ENCODE measurements at regions not wholly inside any gene's neighbourhood (a gene's known extent, or its start where the extent isn't known, plus 50 kb on each side); places are given as distances from the start of the nearest gene placed in this dataset.

DNA sequence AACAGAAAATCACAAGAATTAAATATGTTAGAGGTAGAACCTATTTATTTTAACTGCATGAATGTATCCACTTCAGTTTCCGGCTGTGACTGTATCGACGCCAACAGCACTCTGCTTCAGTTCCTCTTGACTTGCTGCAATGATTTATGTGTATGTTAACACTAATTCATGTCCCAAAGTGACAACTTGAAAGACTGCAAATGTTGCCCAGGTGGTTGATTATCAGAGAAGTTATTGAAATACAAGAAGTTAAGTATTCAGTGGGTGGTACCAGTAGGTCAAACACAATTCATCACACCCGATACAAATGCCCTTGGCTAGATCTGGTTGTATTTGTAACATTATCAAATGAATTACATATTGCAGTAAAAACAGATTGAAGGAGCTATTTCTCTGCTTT lies 622.7 kb upstream of the CDH18 start:
- H2AK5ac ChIP-seq (ENCODE audit: low read length), result no peak overlapping the region
- no CpG with 5 or more reads among the region's 4 CpGs for WGBS (ENCODE audit: extremely low coverage, insufficient coverage, low lambda C conversion rate)
- H3K4me3 ChIP-seq (ENCODE audit: low read length), result no peak overlapping the region
- H3K56ac ChIP-seq (ENCODE audit: low read length), result no peak overlapping the region
- DNase-seq, result no peak
- H3K9ac ChIP-seq (ENCODE audit: low read length), result no peak overlapping the region
- no peak overlapping the region for H3K18ac ChIP-seq (ENCODE audit: low read length)
- H2BK15ac ChIP-seq (replicated peaks; ENCODE audit: low read depth), result no peak overlapping the region
- H2BK5ac ChIP-seq (ENCODE audit: low read length), result no peak overlapping the region
- H3K4me1 ChIP-seq (ENCODE audit: control insufficient read depth, low read depth, low read length), result no peaks in the 10 kb centered on the region
- H3K79me2 ChIP-seq (ENCODE audit: control insufficient read depth, insufficient read depth, low read length), result no peaks in the 10 kb centered on the region
- H3K27me3 ChIP-seq (ENCODE audit: insufficient read depth, low read length, poor library complexity), result no peaks in the 10 kb centered on the region
- no peak overlapping the region for H4K5ac ChIP-seq (ENCODE audit: low read length)
- no peak overlapping the region for H3K4ac ChIP-seq (ENCODE audit: low read depth, low read length)
- H3K23ac ChIP-seq (ENCODE audit: low read length), result no peak overlapping the region
- H3K4me2 ChIP-seq (ENCODE audit: low read length), result no peak overlapping the region
- no peak overlapping the region for H3K27ac ChIP-seq (ENCODE audit: low read depth, low read length)
- no peaks in the 10 kb centered on the region for H3K36me3 ChIP-seq (ENCODE audit: control insufficient read depth, insufficient read depth, low read length)
- no peak overlapping the region for H2BK120ac ChIP-seq (ENCODE audit: low read depth, low read length)
- no peak overlapping the region for H4K8ac ChIP-seq (ENCODE audit: low read depth, low read length)
- H3K79me1 ChIP-seq (ENCODE audit: low read length), result no peaks in the 10 kb centered on the region

- Histone ChIP-seq H2BK15ac (replicated peaks; ENCODE audit: low read depth) (no peak overlapping the region), H3K9ac (ENCODE audit: low read length) (no peak overlapping the region), H4K5ac (ENCODE audit: low read length) (peak overlapping the region; percentile 49), H3K4me2 (ENCODE audit: low read length) (no peak overlapping the region), H3K79me1 (ENCODE audit: low read length) (no peaks in the 10 kb centered on the region), H2BK5ac (ENCODE audit: low read length) (no peak overlapping the region), H3K56ac (ENCODE audit: low read length) (no peak overlapping the region), H3K18ac (ENCODE audit: low read length) (no peak overlapping the region), H3K27me3 (ENCODE audit: insufficient read depth, low read length, poor library complexity) (no peaks in the 10 kb centered on the region), H2BK120ac (ENCODE audit: low read depth, low read length) (no peak overlapping the region), H3K27ac (ENCODE audit: low read depth, low read length) (no peak overlapping the region), H3K79me2 (ENCODE audit: control insufficient read depth, insufficient read depth, low read length) (no peaks in the 10 kb centered on the region), H4K8ac (ENCODE audit: low read depth, low read length) (no peak overlapping the region), H3K4ac (ENCODE audit: low read depth, low read length) (no peak overlapping the region), H3K4me1 (ENCODE audit: control insufficient read depth, low read depth, low read length) (no peaks in the 10 kb centered on the region), H3K4me3 (ENCODE audit: low read length) (no peak overlapping the region), H3K36me3 (ENCODE audit: control insufficient read depth, insufficient read depth, low read length) (no peaks in the 10 kb centered on the region), H3K23ac (ENCODE audit: low read length) (no peak overlapping the region), H2AK5ac (ENCODE audit: low read length) (no peak overlapping the region)
- DNase-seq, result no peak
- WGBS (ENCODE audit: extremely low coverage, insufficient coverage, low lambda C conversion rate), result no CpG with 5 or more reads among the region's 1 CpG
Measured at GRCh38 chr5:20609126-20609525, 621.1 kb upstream of the CDH18 start.

GRCh38 chr5:20608567-20608966 lies 620.6 kb upstream of the CDH18 start:
- Histone ChIP-seq H4K5ac (ENCODE audit: low read length) (no peak overlapping the region), H3K27me3 (ENCODE audit: insufficient read depth, low read length, poor library complexity) (no peaks in the 10 kb centered on the region)
- no peak for DNase-seq

DNA sequence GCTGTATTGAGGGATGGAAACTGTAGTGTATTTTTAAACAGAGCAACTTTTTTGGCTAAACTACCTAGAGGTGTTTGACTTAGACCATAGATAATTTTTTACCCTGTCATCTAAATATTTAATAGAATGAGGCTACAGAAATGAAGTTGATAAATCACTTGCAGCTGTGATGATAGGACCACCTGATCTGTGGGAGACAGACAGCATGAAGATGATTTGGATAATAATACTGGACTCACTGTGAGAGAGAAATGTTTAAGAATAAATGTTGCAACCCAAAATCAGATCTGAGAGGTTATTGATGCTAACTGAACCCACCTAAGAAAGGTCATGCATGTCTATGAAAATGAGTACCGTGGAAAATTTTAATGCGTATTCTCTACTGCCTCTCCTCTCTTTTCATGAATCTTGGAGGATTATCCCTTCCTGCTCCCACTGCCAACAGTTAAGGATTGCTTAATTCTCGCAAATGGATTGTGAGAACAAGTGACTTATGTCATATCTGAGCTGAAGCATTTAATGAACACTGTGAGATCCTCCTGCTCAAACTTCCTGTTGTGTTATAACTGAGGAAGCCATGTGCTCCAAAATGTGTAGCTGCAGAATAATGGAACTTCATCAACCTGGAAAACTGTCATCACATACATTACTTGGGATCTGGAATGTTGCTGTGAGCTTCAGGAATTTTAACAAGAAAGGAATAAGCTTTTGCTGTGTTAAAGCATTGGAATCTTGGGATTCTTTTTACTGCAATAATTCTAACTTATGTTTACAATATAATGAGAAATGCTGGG lies 617.9 kb upstream of the CDH18 start:
- Histone ChIP-seq H3K23ac (ENCODE audit: low read length) (no peak overlapping the region), H2BK15ac (replicated peaks; ENCODE audit: low read depth) (no peak overlapping the region), H3K36me3 (ENCODE audit: control insufficient read depth, insufficient read depth, low read length) (no peaks in the 10 kb centered on the region), H3K4me2 (ENCODE audit: low read length) (no peak overlapping the region), H3K56ac (ENCODE audit: low read length) (no peak overlapping the region), H2BK5ac (ENCODE audit: low read length) (no peak overlapping the region), H3K79me2 (ENCODE audit: control insufficient read depth, insufficient read depth, low read length) (no peaks in the 10 kb centered on the region), H2BK120ac (ENCODE audit: low read depth, low read length) (no peak overlapping the region), H4K8ac (ENCODE audit: low read depth, low read length) (no peak overlapping the region), H3K27me3 (ENCODE audit: insufficient read depth, low read length, poor library complexity) (no peaks in the 10 kb centered on the region), H3K4me1 (ENCODE audit: control insufficient read depth, low read depth, low read length) (no peaks in the 10 kb centered on the region), H3K4me3 (ENCODE audit: low read length) (no peak overlapping the region), H3K79me1 (ENCODE audit: low read length) (no peaks in the 10 kb centered on the region), H3K27ac (ENCODE audit: low read depth, low read length) (no peak overlapping the region), H2AK5ac (ENCODE audit: low read length) (no peak overlapping the region), H3K4ac (ENCODE audit: low read depth, low read length) (no peak overlapping the region), H3K9ac (ENCODE audit: low read length) (no peak overlapping the region), H4K5ac (ENCODE audit: low read length) (no peak overlapping the region), H3K18ac (ENCODE audit: low read length) (no peak overlapping the region)
- no peak for DNase-seq
- no CpG with 5 or more reads among the region's 3 CpGs for WGBS (ENCODE audit: extremely low coverage, insufficient coverage, low lambda C conversion rate)

More at GRCh38 chr5:20608567-20608966, 620.6 kb upstream of the CDH18 start:
- Histone ChIP-seq H3K4ac (ENCODE audit: low read depth, low read length) (no peak overlapping the region), H3K4me1 (ENCODE audit: control insufficient read depth, low read depth, low read length) (no peaks in the 10 kb centered on the region), H3K27ac (ENCODE audit: low read depth, low read length) (no peak overlapping the region), H3K4me3 (ENCODE audit: low read length) (no peak overlapping the region), H3K56ac (ENCODE audit: low read length) (no peak overlapping the region), H2BK5ac (ENCODE audit: low read length) (no peak overlapping the region), H3K36me3 (ENCODE audit: control insufficient read depth, insufficient read depth, low read length) (no peaks in the 10 kb centered on the region), H3K79me2 (ENCODE audit: control insufficient read depth, insufficient read depth, low read length) (no peaks in the 10 kb centered on the region), H3K18ac (ENCODE audit: low read length) (no peak overlapping the region), H3K79me1 (ENCODE audit: low read length) (no peaks in the 10 kb centered on the region), H2BK120ac (ENCODE audit: low read depth, low read length) (no peak overlapping the region), H3K23ac (ENCODE audit: low read length) (no peak overlapping the region), H2BK15ac (replicated peaks; ENCODE audit: low read depth) (no peak overlapping the region), H4K8ac (ENCODE audit: low read depth, low read length) (no peak overlapping the region), H3K9ac (ENCODE audit: low read length) (no peak overlapping the region), H2AK5ac (ENCODE audit: low read length) (no peak overlapping the region), H3K4me2 (ENCODE audit: low read length) (no peak overlapping the region)

GRCh38 chr5:20604992-20605391 lies 617.0 kb upstream of the CDH18 start:
- Histone ChIP-seq H3K4ac (ENCODE audit: low read depth, low read length) (no peak overlapping the region), H3K27ac (ENCODE audit: low read depth, low read length) (no peak overlapping the region), H3K27me3 (ENCODE audit: insufficient read depth, low read length, poor library complexity) (no peaks in the 10 kb centered on the region), H3K23ac (ENCODE audit: low read length) (no peak overlapping the region), H3K4me2 (ENCODE audit: low read length) (no peak overlapping the region), H3K4me3 (ENCODE audit: low read length) (no peak overlapping the region), H3K79me1 (ENCODE audit: low read length) (no peaks in the 10 kb centered on the region), H3K79me2 (ENCODE audit: control insufficient read depth, insufficient read depth, low read length) (no peaks in the 10 kb centered on the region), H2BK15ac (replicated peaks; ENCODE audit: low read depth) (no peak overlapping the region), H3K36me3 (ENCODE audit: control insufficient read depth, insufficient read depth, low read length) (no peaks in the 10 kb centered on the region), H2BK120ac (ENCODE audit: low read depth, low read length) (no peak overlapping the region), H4K8ac (ENCODE audit: low read depth, low read length) (no peak overlapping the region), H3K4me1 (ENCODE audit: control insufficient read depth, low read depth, low read length) (no peaks in the 10 kb centered on the region), H2BK5ac (ENCODE audit: low read length) (no peak overlapping the region), H4K5ac (ENCODE audit: low read length) (no peak overlapping the region), H3K9ac (ENCODE audit: low read length) (no peak overlapping the region), H3K56ac (ENCODE audit: low read length) (no peak overlapping the region), H3K18ac (ENCODE audit: low read length) (no peak overlapping the region), H2AK5ac (ENCODE audit: low read length) (no peak overlapping the region)
- DNase-seq, result no peak
- WGBS (ENCODE audit: extremely low coverage, insufficient coverage, low lambda C conversion rate), result no CpG with 5 or more reads among the region's 8 CpGs

DNA sequence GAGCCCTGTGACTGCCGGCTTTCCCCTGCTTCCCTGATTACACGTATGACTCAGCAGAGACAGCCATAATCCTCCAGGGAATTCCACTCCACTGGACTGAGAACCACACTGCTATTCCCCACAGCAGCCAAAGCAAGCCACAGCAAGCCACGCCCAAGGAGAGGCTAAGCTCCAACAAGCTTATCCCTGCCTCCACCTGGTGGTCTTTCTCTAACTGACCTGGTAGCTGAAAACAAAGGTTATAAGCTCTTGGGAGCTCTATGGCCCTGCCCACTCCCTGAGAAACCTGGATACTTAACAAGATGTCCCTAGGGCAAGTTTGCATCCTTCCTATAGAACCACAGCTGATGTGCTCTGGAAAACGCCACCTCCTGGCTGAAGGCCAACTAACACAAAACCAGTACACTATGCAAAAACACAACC lies 613.7 kb upstream of the CDH18 start:
- Histone ChIP-seq H3K9ac (ENCODE audit: low read length) (no peak overlapping the region), H2BK15ac (replicated peaks; ENCODE audit: low read depth) (no peak overlapping the region), H3K36me3 (ENCODE audit: control insufficient read depth, insufficient read depth, low read length) (no peaks in the 10 kb centered on the region), H3K18ac (ENCODE audit: low read length) (no peak overlapping the region), H2BK5ac (ENCODE audit: low read length) (no peak overlapping the region), H3K27ac (ENCODE audit: low read depth, low read length) (no peak overlapping the region), H4K5ac (ENCODE audit: low read length) (no peak overlapping the region), H2AK5ac (ENCODE audit: low read length) (no peak overlapping the region), H3K27me3 (ENCODE audit: insufficient read depth, low read length, poor library complexity) (no peaks in the 10 kb centered on the region), H3K23ac (ENCODE audit: low read length) (no peak overlapping the region), H3K56ac (ENCODE audit: low read length) (no peak overlapping the region), H3K79me2 (ENCODE audit: control insufficient read depth, insufficient read depth, low read length) (no peaks in the 10 kb centered on the region), H4K8ac (ENCODE audit: low read depth, low read length) (no peak overlapping the region), H3K4me2 (ENCODE audit: low read length) (no peak overlapping the region), H3K79me1 (ENCODE audit: low read length) (no peaks in the 10 kb centered on the region), H3K4me1 (ENCODE audit: control insufficient read depth, low read depth, low read length) (no peaks in the 10 kb centered on the region), H3K4me3 (ENCODE audit: low read length) (no peak overlapping the region), H3K4ac (ENCODE audit: low read depth, low read length) (no peak overlapping the region), H2BK120ac (ENCODE audit: low read depth, low read length) (no peak overlapping the region)
- DNase-seq, result peak; percentile 96
- no CpG with 5 or more reads among the region's 4 CpGs for WGBS (ENCODE audit: extremely low coverage, insufficient coverage, low lambda C conversion rate)

Measured in mesendoderm (in vitro differentiated cells).